Stimulated activated effector memory CD8-positive, alpha-beta T cell treated with anti-CD3 and anti-CD28 coated beads, Interleukin-12 subunit alpha, Interleukin-12 subunit beta, amount 100 ng/mL, for 72 hours (primary cell): ENCODE measurements at regions not wholly inside any gene's neighbourhood (a gene's known extent, or its start where the extent isn't known, plus 50 kb on each side); places are given as distances from the start of the nearest gene placed in this dataset.
"Not testable (repeated sequence)": the region's sequence is repeated elsewhere in the genome, so short reads cannot be mapped to it uniquely, and the experiment has no call there.

Experiments used
- ATAC-seq: fragments of 150-1000 bp; cut with Tn5 transposase; 2 replicates; pipeline ENCODE4 v1.10.0; 2021
- DNase-seq, 2 donors: peaks; one replicate each; pipeline ENCODE4 v3.0.0; 2021 to 2022; ENCODE audit warnings: low spot score in 2 of 2
- H3K27ac Mint-ChIP-seq: one replicate; pipeline ENCODE4 v1.8.0; 2022; ENCODE audit warnings: mild to moderate bottlenecking, mixed read lengths
- H3K36me3 Mint-ChIP-seq: one replicate; pipeline ENCODE4 v1.8.0; 2022; ENCODE audit warnings: mild to moderate bottlenecking, mixed read lengths
- H3K4me1 Mint-ChIP-seq: one replicate; pipeline ENCODE4 v1.8.0; 2022; ENCODE audit warnings: mixed read lengths
- H3K4me3 Mint-ChIP-seq: one replicate; pipeline ENCODE4 v1.8.0; 2022; ENCODE audit warnings: mild to moderate bottlenecking, mixed read lengths
- H3K9me3 Mint-ChIP-seq: one replicate; pipeline ENCODE4 v1.8.0; 2022; ENCODE audit warnings: mixed read lengths

DNA sequence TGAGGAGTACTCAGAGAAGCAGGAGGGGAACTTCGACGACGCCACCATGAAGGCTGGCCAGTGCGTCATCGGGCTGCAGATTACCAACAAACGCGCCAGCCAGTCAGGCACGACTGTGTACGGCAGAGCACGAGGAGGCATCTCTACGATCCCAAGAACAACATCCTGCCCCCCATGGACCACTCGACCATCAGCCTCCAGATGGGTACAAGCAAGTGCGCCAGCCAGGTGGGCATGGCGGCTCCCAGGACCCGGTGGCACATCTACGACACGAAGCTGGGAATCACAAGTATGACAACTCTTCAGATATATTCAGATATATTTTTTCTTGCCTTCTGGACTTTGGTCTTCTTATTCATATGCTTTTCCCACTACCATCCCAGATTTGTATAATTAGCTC, 454.5 kb downstream of the TUBA3C start:
- not testable (repeated sequence) for H3K36me3 Mint-ChIP-seq, H3K4me1 Mint-ChIP-seq, H3K27ac Mint-ChIP-seq, H3K9me3 Mint-ChIP-seq, H3K4me3 Mint-ChIP-seq, DNase-seq, ATAC-seq

DNA sequence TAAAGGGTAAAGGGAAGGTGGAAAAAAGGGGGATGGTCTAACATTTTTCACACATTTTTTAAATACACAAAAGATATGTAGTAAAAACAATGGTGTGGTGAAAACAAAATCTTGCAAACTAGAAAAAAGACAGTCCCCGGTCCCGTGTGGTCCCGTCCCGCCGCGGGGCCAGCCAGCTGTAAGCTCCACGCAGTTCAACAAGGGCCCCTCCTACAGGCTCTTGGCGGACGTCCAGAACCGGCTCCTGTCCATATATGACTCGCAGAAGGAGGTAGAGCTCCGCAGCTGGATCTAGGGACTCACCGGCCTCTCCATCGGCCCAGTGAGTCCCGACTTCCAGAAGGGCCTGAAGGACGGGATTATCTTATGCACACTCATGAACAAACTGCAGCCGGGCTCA, 455.1 kb downstream of the TUBA3C start:
- H3K9me3 Mint-ChIP-seq, DNase-seq, ATAC-seq, H3K36me3 Mint-ChIP-seq, H3K4me3 Mint-ChIP-seq, H3K27ac Mint-ChIP-seq, H3K4me1 Mint-ChIP-seq: not testable (repeated sequence)

DNA sequence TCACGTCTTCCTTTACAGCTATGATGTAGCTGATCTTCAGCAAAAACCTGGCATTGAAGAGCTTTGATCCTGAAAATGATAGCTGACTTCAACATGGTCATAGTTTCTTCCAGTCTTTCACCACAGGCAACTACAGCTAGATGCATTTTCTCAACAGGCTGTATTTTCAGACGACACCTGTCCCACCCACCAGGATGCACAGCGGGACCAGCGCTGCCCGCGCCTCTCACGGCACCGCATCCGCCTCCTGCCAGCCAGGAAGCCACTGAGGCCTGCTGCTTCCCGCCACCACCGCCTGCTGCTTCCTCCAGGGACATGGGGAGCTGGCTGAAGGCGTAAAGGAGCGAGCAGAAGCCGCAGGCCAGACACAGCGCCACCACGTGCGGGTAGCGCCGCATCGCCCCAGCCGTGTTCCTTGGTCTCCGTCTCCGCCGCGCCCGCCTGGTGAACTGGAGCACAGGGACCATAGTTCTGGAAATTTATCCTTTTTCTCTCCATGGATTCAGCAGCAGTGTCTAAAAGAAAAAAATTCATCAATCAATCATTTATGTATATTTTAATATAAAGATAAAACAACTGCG, 456.3 kb downstream of the TUBA3C start:
- not testable (repeated sequence) for ATAC-seq, H3K4me1 Mint-ChIP-seq, H3K36me3 Mint-ChIP-seq, DNase-seq, H3K4me3 Mint-ChIP-seq, H3K27ac Mint-ChIP-seq, H3K9me3 Mint-ChIP-seq

DNA sequence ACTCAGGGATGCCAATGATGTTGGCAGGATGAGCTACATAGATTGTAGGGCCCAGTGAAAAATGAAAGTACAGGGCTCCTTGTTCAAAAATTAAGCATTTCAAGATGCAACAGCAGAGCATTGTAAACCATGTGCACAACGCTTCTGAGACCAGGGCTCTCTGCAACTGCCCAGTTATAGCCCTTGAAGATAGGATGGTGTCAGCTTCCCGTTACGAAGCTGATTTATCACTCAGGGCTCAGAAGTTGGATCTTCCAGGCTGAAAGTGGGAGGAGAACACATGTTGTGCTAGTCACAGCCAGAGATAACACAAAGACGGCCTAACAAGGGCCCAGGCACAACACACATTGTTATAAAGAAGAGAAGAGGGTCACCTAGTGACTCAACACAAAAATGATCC, 466.7 kb downstream of the TUBA3C start:
- Mint-ChIP-seq H3K27ac (no peak overlapping the region), H3K4me3 (no peak overlapping the region), H3K36me3 (no peaks in the 10 kb centered on the region), H3K4me1 (no peaks in the 10 kb centered on the region), H3K9me3 (peaks cover 7% of the 10 kb centered on the region)
- no peak for ATAC-seq
- no peak for DNase-seq

DNA sequence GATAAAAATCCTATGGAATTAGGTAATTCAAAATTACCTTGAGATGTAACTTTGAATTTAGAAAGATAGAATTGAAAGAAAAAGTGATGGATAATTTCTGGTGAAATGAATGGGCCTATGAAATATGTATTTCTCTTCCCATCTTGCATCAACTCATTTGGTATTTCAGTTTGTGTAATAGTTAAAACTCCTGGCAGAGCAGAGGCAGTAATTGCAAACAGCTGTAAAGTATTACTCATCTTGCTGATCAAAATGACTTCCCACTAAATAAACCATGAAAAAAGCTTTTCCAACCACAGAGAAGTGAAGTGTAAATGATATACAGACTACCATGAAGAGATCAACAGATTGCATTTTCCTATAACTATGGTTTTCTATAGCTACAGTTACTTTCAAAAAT, 471.0 kb downstream of the TUBA3C start:
- DNase-seq, H3K27ac Mint-ChIP-seq, H3K4me3 Mint-ChIP-seq, ATAC-seq, H3K9me3 Mint-ChIP-seq, H3K4me1 Mint-ChIP-seq, H3K36me3 Mint-ChIP-seq: not testable (repeated sequence)

DNA sequence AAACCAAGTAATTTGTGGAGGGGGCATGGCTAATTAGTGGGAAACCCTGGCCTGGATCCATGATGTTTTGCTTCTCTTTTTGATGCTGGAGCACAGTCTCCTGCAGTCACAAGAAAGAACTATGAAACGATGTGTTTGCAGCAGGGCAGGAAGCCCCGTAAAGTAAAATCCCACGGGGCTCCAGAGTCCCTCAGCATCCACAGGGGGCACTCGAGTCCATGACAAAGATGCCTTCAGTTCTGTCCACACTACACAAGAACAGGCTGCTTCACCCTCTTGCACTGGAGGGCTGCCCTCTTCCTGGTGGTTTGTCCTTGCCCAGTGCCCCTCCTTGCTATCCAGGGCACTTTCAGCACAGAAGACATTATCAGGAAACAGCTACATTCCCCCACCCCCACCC, 475.1 kb downstream of the TUBA3C start:
- not testable (repeated sequence) for H3K4me1 Mint-ChIP-seq, H3K4me3 Mint-ChIP-seq, DNase-seq, H3K9me3 Mint-ChIP-seq, ATAC-seq, H3K27ac Mint-ChIP-seq, H3K36me3 Mint-ChIP-seq

DNA sequence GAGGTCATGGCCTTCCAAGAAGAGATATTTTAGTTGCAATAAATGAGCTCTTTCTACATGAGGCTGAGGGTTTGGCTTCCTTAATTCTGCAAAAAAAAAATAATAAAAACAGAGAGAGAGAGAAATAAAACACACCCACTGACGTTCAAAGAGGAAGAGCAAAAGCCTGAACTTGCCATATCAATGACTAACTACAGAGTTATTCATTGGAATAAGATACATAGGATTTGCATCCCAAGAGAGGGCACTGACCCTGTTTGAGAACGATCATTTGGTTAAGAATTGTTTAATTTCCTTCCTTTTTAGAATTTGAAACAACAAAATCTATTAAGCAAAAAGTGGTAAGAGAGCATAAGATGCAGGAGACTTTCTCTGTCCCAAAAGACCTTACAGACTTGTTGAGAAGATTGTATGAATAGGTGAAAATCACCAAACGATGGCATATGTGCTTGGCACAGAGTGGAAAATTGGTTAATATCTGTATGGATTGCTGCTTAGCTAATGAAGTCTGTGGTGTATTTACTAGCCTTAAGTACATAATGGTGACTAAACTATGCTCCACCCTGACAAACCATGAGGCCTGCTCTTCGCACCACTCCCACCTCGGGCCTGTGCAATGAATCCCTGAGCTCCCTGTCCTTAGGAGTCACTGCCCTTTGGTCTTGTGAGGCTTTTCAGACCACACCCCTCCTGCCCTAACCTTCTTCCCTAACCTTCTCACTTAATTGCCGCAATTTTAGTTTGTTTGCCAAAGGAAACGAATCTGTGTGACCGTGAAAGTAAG, 479.0 kb downstream of the TUBA3C start:
- not testable (repeated sequence) for H3K4me1 Mint-ChIP-seq, H3K9me3 Mint-ChIP-seq, H3K4me3 Mint-ChIP-seq, ATAC-seq, DNase-seq, H3K27ac Mint-ChIP-seq, H3K36me3 Mint-ChIP-seq

DNA sequence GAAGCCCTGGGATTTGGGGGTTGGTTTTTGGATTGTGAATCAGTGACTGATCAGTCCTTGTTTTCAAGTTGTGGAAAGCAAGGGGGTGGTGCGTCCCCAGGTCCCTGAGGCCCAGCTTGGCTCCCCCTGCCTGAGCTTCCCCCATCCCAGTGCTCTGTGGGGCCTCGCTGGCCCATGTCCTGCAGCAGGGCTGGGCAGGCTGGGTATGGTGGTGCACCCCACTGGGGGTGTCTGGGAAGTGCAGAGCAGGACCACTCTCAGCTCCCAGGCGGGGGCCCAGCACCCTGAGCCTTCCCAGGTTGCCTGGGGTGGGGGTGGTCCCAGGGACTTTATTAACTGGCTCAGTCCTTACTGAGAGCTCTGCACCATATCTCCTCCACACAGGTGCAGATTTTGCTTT, 483.3 kb downstream of the TUBA3C start:
- H3K27ac Mint-ChIP-seq, H3K4me3 Mint-ChIP-seq, DNase-seq, H3K9me3 Mint-ChIP-seq, H3K36me3 Mint-ChIP-seq, H3K4me1 Mint-ChIP-seq, ATAC-seq: not testable (repeated sequence)

DNA sequence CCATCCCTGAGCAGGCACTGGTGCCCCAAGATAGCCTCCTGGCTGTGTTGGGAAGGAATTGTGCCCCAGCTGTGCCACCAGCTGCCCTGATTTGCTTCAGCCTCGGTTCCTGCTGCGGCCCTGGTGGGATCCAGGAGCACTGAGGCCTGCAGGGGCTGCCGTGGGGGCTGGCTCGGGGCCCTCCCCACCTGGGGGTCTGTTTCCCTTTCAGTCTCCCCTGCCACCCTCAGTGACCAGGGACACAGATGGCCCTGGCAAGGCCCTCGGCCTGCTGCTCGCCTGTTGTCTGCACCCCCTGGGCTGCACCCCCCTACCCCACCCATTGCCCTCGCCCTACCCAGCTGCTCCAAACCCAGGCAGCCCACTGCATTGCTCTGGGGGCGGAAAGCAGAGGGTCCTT, 483.8 kb downstream of the TUBA3C start:
- not testable (repeated sequence) for H3K4me3 Mint-ChIP-seq, ATAC-seq, H3K27ac Mint-ChIP-seq, H3K36me3 Mint-ChIP-seq, H3K4me1 Mint-ChIP-seq, DNase-seq, H3K9me3 Mint-ChIP-seq

DNA sequence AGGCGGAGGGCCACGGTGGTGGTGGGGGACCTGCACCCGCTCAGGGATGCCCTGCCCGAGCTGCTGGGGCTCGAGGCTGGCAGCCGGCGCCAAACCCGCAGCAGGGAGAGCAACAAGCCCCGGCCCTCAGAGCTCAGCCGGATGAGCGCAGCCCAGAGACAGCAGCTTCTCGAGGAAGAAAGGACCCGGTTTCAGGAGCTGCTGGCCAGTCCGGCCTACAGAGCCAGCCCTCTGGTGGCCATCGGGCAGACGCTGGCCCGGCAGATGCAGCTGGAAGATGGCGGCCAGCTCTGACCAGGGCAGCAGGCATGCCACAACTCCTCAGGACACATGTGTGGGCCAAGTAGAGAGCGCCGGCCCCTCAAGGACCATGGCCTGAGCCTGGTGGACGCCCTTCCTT, 484.4 kb downstream of the TUBA3C start:
- not testable (repeated sequence) for H3K4me3 Mint-ChIP-seq, DNase-seq, H3K27ac Mint-ChIP-seq, H3K36me3 Mint-ChIP-seq, ATAC-seq, H3K9me3 Mint-ChIP-seq, H3K4me1 Mint-ChIP-seq

DNA sequence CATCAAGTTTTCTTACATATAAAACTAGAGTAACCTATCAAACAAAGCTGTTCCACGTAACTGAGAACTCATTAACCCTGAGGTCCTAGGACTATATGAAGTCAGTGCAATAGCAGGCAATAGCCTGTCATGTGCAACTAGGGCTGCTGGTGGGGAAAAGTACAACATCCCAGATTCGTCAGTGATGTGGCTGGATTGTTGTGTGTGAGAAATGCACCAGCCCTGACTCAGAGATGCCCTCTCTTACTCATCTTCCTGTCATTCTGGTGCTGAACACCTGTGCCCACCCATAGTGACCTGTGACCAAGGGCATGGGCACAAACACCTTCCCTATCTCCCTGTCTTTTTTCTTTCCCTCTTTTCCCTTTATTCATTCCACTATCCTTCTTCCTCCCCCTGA, 504.2 kb downstream of the TUBA3C start:
- H3K4me3 Mint-ChIP-seq, H3K36me3 Mint-ChIP-seq, ATAC-seq, H3K4me1 Mint-ChIP-seq, H3K27ac Mint-ChIP-seq, H3K9me3 Mint-ChIP-seq, DNase-seq: not testable (repeated sequence)

DNA sequence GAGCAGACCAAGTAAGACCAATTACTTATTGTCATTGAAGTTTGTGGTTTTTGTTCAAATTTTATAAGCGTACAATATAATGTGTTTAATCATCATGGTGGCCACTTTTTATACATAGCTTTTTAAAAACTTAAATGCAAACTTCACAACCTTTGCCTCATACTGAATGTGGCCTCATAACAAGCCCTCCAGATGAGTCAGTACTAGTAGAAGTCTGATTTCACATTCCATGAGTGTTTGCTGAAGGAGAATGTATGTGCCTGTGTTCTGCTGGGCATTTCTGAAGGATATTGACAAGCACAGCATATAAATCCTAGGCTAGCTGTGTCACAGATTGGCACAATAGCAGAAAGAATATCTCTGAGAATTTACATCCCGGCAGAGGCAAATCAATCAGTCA, 506.4 kb downstream of the TUBA3C start:
- ATAC-seq, DNase-seq, H3K4me3 Mint-ChIP-seq, H3K4me1 Mint-ChIP-seq, H3K27ac Mint-ChIP-seq, H3K36me3 Mint-ChIP-seq, H3K9me3 Mint-ChIP-seq: not testable (repeated sequence)

DNA sequence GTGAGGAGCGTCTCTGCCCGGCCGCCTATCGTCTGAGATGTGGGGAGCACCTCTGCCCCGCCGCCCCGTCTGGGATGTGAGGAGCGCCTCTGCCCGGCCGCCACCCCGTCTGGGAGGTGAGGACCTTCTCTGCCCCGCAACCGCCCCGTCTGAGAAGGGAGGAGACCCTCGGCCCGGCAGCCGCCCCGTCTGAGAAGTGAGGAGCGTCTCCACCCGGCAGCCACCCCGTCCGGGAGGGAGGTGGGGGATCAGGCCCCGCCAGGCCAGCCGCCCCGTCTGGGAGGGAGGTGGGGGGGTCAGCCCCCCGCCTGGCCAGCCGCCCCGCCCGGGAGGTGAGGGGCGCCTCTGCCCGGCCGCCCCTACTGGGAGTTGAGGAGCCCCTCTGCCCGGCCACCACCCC, 507.8 kb downstream of the TUBA3C start:
- not testable (repeated sequence) for DNase-seq, H3K36me3 Mint-ChIP-seq, H3K4me3 Mint-ChIP-seq, H3K4me1 Mint-ChIP-seq, ATAC-seq, H3K9me3 Mint-ChIP-seq, H3K27ac Mint-ChIP-seq

DNA sequence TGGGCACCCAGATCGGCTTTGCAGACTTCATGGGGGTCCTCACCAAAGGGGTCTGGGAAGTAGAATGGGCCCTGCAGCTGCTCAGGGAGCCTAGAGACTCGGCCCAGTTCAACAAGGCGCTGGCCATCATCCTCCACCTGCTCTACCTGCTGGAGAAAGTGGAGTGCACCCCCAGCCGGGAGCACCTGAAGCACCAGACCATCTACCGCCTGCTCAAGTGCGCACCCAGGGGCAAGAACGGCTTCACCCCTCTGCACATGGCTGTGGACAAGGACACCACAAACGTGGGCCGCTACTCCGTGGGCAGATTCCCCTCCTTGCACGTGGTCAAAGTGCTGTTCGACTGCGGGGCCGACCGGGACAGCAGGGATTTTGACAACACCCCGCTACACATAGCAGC, 515.0 kb downstream of the TUBA3C start:
- H3K4me1 Mint-ChIP-seq, H3K4me3 Mint-ChIP-seq, H3K27ac Mint-ChIP-seq, H3K36me3 Mint-ChIP-seq, ATAC-seq, DNase-seq, H3K9me3 Mint-ChIP-seq: not testable (repeated sequence)

DNA sequence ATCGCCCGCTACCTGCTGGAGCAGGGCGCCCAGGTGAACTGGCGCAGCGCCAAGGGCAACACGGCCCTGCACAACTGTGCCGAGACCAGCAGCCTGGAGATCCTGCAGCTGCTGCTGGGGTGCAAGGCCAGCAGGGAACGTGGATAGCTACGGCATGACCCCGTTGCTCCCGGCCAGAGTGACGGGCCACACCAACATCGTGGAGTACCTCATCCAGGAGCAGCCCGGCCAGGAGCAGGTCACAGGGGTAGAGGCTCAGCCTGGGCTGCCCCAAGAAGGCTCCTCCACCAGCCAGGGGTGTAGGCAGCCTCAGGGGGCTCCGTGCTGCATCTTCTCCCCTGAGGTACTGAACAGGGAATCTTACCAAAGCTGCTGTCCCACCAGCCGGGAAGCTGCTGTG, 515.9 kb downstream of the TUBA3C start:
- DNase-seq, ATAC-seq, H3K4me1 Mint-ChIP-seq, H3K27ac Mint-ChIP-seq, H3K36me3 Mint-ChIP-seq, H3K9me3 Mint-ChIP-seq, H3K4me3 Mint-ChIP-seq: not testable (repeated sequence)

DNA sequence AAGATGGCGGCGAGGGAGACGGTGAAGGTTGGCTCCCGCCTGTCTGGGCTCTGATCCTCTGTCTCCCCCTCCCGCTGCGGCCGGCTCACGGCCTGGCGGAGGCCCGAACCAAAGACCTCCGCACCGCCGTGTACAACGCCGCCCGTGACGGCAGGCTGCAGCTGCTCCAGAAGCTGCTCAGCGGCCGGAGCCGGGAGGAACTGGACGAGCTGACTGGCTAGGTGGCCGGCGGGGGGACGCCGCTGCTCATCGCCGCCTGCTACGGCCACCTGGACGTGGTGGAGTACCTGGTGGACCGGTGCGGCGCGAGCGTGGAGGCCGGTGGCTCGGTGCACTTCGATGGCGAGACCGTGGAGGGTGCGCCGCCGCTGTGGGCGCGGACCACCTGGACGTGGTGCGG, 516.5 kb downstream of the TUBA3C start:
- not testable (repeated sequence) for H3K4me1 Mint-ChIP-seq, H3K9me3 Mint-ChIP-seq, H3K36me3 Mint-ChIP-seq

More for the DNA sequence above, 516.5 kb downstream of the TUBA3C start:
- not testable (repeated sequence) for ATAC-seq, H3K27ac Mint-ChIP-seq, H3K4me3 Mint-ChIP-seq, DNase-seq
